ENCODE measurements at regions not wholly inside any gene's neighbourhood (a gene's known extent, or its start where the extent isn't known, plus 50 kb on each side); places are given as distances from the start of the nearest gene placed in this dataset.

DNA sequence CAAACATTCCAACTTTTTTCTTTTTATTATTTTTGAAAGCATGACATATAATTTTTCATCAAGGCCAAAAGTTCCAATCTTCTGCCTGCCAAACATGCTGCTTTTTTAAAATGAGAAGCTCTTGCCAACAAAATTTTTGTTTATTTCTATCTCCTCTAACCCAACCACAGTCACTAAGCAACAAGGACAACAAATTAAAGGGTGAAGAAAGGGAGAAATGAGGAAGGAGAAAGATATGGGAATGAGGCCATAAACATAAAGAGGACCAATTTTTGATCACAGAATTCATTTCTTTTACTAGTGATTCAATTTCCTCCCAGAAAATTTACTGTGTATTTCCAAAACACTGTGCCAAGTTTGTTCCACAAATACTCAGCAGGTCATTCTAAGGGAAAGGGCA, 537.0 kb upstream of the DIAPH2 start (continued):
- TF ChIP-seq, protein P1, sequence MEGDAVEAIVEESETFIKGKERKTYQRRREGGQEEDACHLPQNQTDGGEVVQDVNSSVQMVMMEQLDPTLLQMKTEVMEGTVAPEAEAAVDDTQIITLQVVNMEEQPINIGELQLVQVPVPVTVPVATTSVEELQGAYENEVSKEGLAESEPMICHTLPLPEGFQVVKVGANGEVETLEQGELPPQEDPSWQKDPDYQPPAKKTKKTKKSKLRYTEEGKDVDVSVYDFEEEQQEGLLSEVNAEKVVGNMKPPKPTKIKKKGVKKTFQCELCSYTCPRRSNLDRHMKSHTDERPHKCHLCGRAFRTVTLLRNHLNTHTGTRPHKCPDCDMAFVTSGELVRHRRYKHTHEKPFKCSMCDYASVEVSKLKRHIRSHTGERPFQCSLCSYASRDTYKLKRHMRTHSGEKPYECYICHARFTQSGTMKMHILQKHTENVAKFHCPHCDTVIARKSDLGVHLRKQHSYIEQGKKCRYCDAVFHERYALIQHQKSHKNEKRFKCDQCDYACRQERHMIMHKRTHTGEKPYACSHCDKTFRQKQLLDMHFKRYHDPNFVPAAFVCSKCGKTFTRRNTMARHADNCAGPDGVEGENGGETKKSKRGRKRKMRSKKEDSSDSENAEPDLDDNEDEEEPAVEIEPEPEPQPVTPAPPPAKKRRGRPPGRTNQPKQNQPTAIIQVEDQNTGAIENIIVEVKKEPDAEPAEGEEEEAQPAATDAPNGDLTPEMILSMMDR (IDR thresholded peaks at IDR 0.05; ENCODE audit: control extremely low read depth in 1 of 3, insufficient read depth in 1 of 3, low read depth in 1 of 3, low read length in 3 of 3) = no peak
- no peak for TF ChIP-seq YY1 (IDR thresholded peaks at IDR 0.05; ENCODE audit: low read depth, low read length)

Measured in H1 (cell line).